ENCODE measurements at regions not wholly inside any gene's neighbourhood (a gene's known extent, or its start where the extent isn't known, plus 50 kb on each side); places are given as distances from the start of the nearest gene placed in this dataset.

DNA sequence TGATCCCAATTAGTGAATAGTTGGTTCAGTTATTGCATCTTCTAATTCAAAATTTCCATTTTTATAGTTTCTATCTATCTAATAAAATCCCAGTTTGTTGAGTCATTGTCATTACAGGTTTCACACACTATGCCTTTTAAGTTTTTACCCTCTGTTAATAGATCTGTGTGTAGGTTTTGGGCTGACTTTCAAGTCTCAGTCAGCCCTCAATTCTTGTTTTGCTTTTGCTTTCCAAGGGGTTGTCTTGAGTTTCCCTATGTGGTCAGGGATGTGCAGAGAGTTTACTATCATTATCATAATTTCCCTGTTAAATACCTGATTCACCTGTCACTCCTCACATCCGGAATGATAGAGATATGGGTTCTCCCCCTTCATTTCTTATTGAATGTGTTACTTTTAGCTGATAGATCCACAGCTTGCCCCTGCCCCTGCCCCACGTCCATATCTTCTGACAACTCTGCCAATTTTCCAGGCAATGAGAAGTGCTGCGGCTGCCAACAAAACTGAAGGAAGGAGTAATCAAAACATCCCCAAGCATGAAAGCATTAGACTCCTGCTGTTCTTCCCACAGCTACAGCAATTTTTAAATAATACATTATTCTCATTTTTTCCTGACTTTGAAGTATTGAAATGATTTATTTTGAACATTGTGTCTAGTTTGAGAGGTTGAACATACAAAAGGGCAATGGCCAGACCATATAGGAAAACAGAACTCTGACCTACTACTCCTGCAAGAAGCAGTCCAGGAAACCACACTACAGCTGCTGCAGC is 1064.8 kb downstream of the SUCLG1 start:
- Histone ChIP-seq H3K9me3 (ENCODE audit: control insufficient read depth, insufficient read depth, low read length) (no peaks in the 10 kb centered on the region), H3F3A (ENCODE audit: control insufficient read depth, insufficient read depth) (no peaks in the 10 kb centered on the region), H3K4me2 (ENCODE audit: low read length) (no peak overlapping the region), H3K36me3 (ENCODE audit: control insufficient read depth, low read length) (no peaks in the 10 kb centered on the region), H3K27ac (ENCODE audit: low read depth, low read length) (no peak overlapping the region), H3K27me3 (ENCODE audit: control insufficient read depth, low read length) (no peaks in the 10 kb centered on the region), H3K9me2 (replicated peaks; ENCODE audit: control insufficient read depth, low read length) (no peaks in the 10 kb centered on the region), H3K4me3 (ENCODE audit: low read length) (no peak overlapping the region), H3K79me2 (ENCODE audit: control insufficient read depth, low read length) (no peaks in the 10 kb centered on the region), H3K4me1 (ENCODE audit: control insufficient read depth, low read length) (no peaks in the 10 kb centered on the region), H4K20me1 (ENCODE audit: control insufficient read depth, insufficient read depth, low read depth, low read length) (no peaks in the 10 kb centered on the region)
- no peak for TF ChIP-seq EZH2phosphoT487 (IDR thresholded peaks at IDR 0.05; ENCODE audit: borderline replicate concordance, low read length)
- TF ChIP-seq CTCF (IDR thresholded peaks at IDR 0.05; ENCODE audit: low read depth, low read length, poor library complexity, severe bottlenecking), result no peak

GRCh38 chr2:83388804-83389203 is 1070.3 kb downstream of the SUCLG1 start:
- Histone ChIP-seq H3F3A (ENCODE audit: control insufficient read depth, insufficient read depth) (no peaks in the 10 kb centered on the region), H3K27me3 (ENCODE audit: control insufficient read depth, low read length) (no peaks in the 10 kb centered on the region), H3K79me2 (ENCODE audit: control insufficient read depth, low read length) (no peaks in the 10 kb centered on the region), H3K9me3 (ENCODE audit: control insufficient read depth, insufficient read depth, low read length) (no peaks in the 10 kb centered on the region), H3K4me1 (ENCODE audit: control insufficient read depth, low read length) (no peaks in the 10 kb centered on the region), H4K20me1 (ENCODE audit: control insufficient read depth, insufficient read depth, low read depth, low read length) (no peaks in the 10 kb centered on the region), H3K27ac (ENCODE audit: low read depth, low read length) (no peak overlapping the region), H3K4me3 (ENCODE audit: low read length) (no peak overlapping the region), H3K36me3 (ENCODE audit: control insufficient read depth, low read length) (no peaks in the 10 kb centered on the region), H3K9me2 (replicated peaks; ENCODE audit: control insufficient read depth, low read length) (no peaks in the 10 kb centered on the region), H3K4me2 (ENCODE audit: low read length) (no peak overlapping the region)
- no peak for TF ChIP-seq EZH2phosphoT487 (IDR thresholded peaks at IDR 0.05; ENCODE audit: borderline replicate concordance, low read length)
- TF ChIP-seq CTCF (IDR thresholded peaks at IDR 0.05; ENCODE audit: low read depth, low read length, poor library complexity, severe bottlenecking), result no peak

DNA sequence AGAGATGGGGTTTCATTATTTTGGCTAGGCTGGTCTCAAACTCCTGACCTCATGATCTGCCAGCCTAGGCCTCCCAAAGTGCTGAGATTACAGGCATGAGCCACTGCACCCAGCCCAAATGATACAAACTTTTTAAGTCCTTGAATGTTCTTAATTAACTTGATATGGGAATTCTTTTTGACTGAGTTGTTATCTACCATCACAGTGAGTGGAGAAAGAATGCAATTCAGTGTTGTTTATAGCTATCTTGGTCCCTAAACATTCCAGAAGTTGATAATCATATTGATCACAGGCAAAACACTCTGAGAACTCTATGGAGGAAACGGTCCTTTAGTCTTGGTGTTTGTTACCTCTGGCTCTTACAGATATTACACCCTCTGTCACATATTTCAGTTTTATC is 1072.5 kb downstream of the SUCLG1 start:
- Histone ChIP-seq H3K4me2 (ENCODE audit: low read length) (no peak overlapping the region), H3K27ac (ENCODE audit: low read depth, low read length) (no peak overlapping the region)
- no peak for TF ChIP-seq EZH2phosphoT487 (IDR thresholded peaks at IDR 0.05; ENCODE audit: borderline replicate concordance, low read length)

DNA sequence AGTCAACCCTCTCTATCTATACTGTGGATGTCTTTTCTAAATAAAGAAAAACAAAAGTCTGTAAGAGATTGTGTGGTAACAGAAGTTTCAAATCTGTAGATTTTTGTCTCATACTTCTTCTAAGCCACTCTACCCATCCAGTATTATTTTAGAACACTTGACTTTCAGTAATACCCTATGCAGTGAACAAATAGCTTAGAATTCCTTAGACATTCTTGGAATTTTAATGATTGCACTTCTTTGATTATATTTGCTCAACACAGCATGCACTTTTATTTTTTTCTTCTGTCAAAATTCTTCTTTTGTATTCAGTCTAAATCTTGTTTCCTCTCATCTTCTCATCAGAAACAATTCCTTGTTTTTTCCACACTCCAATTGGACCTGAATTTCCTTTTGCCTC is 1080.2 kb downstream of the SUCLG1 start:
- Histone ChIP-seq H3K4me3 (ENCODE audit: low read length) (no peak overlapping the region), H3F3A (ENCODE audit: control insufficient read depth, insufficient read depth) (no peaks in the 10 kb centered on the region), H3K79me2 (ENCODE audit: control insufficient read depth, low read length) (no peaks in the 10 kb centered on the region), H3K27ac (ENCODE audit: low read depth, low read length) (no peak overlapping the region), H3K9me3 (ENCODE audit: control insufficient read depth, insufficient read depth, low read length) (peaks cover 3% of the 10 kb centered on the region; the same call in 1 of the 2 replicates), H3K4me1 (ENCODE audit: control insufficient read depth, low read length) (no peaks in the 10 kb centered on the region), H4K20me1 (ENCODE audit: control insufficient read depth, insufficient read depth, low read depth, low read length) (no peaks in the 10 kb centered on the region), H3K9me2 (replicated peaks; ENCODE audit: control insufficient read depth, low read length) (no peaks in the 10 kb centered on the region), H3K36me3 (ENCODE audit: control insufficient read depth, low read length) (no peaks in the 10 kb centered on the region), H3K27me3 (ENCODE audit: control insufficient read depth, low read length) (no peaks in the 10 kb centered on the region), H3K4me2 (ENCODE audit: low read length) (no peak overlapping the region)
- TF ChIP-seq CTCF (IDR thresholded peaks at IDR 0.05; ENCODE audit: low read depth, low read length, poor library complexity, severe bottlenecking) (no peak), EZH2phosphoT487 (IDR thresholded peaks at IDR 0.05; ENCODE audit: borderline replicate concordance, low read length) (no peak)

More for the DNA sequence above, 1072.5 kb downstream of the SUCLG1 start:
- Histone ChIP-seq H3K36me3 (ENCODE audit: control insufficient read depth, low read length) (no peaks in the 10 kb centered on the region), H3K9me3 (ENCODE audit: control insufficient read depth, insufficient read depth, low read length) (no peaks in the 10 kb centered on the region), H4K20me1 (ENCODE audit: control insufficient read depth, insufficient read depth, low read depth, low read length) (no peaks in the 10 kb centered on the region), H3K79me2 (ENCODE audit: control insufficient read depth, low read length) (no peaks in the 10 kb centered on the region), H3K4me1 (ENCODE audit: control insufficient read depth, low read length) (no peaks in the 10 kb centered on the region), H3K4me3 (ENCODE audit: low read length) (no peak overlapping the region), H3F3A (ENCODE audit: control insufficient read depth, insufficient read depth) (no peaks in the 10 kb centered on the region), H3K9me2 (replicated peaks; ENCODE audit: control insufficient read depth, low read length) (no peaks in the 10 kb centered on the region), H3K27me3 (ENCODE audit: control insufficient read depth, low read length) (no peaks in the 10 kb centered on the region)

Data from DOHH2 (cell line).